ENCODE measurements at regions not wholly inside any gene's neighbourhood (a gene's known extent, or its start where the extent isn't known, plus 50 kb on each side); places are given as distances from the start of the nearest gene placed in this dataset.
"Not testable (repeated sequence)": the region's sequence is repeated elsewhere in the genome, so short reads cannot be mapped to it uniquely, and the experiment has no call there.

GRCh38 chr2:132272713-132273112 lies 111.0 kb upstream of the ANKRD30BL start:
- no peaks in the 10 kb centered on the region for H3K36me3 ChIP-seq (ENCODE audit: control insufficient read depth, insufficient read depth, low read length)
- ATAC-seq, result no peak
- DNase-seq (ENCODE audit: low read depth, low spot score), result no peak
- TF ChIP-seq TCF7L2 (IDR thresholded peaks at IDR 0.05; ENCODE audit: low read depth, low read length), result no peak
- TF ChIP-seq SIN3A (IDR thresholded peaks at IDR 0.05; ENCODE audit: borderline replicate concordance, insufficient read depth, low read depth, low read length), result no peak
- TF ChIP-seq CTCF (IDR thresholded peaks at IDR 0.05), result no peak
- intact Hi-C loops (cut with micrococcal nuclease; ENCODE audit: unreplicated experiment), result loop anchor here (10.0 kb wide), 1 partner anchor 142 kb away; the partner anchor contains the start of gene GPR39
- in situ Hi-C loops (cut with HindIII; ENCODE audit: low pct_unique_long_range_greater_than_20kb, low sequenced_read_pairs), result no loop called here
- H3K9me3 ChIP-seq (ENCODE audit: control insufficient read depth, insufficient read depth, low read depth, low read length), result no peaks in the 10 kb centered on the region
- peaks cover 2% of the 10 kb centered on the region; the same call in 1 of the 2 replicates for H3K27me3 ChIP-seq (ENCODE audit: control insufficient read depth, insufficient read depth, low read length)
- CTCF ChIA-PET, result interaction anchor here (0.6 kb wide), 1 partner anchor 72 kb away, joined by 7 read pairs; no protein-coding TSS in a partner anchor
- H3K4me1 ChIP-seq (ENCODE audit: control insufficient read depth, insufficient read depth, low read length), result no peaks in the 10 kb centered on the region
- no TSS peak for BruUV-seq (replicated peaks)
- no peak overlapping the region for H3K4me3 ChIP-seq (ENCODE audit: low read depth in 2 of 2, low read length in 2 of 2)
- POLR2A ChIA-PET, result no interaction called here
- no peak overlapping the region for H3K27ac ChIP-seq (ENCODE audit: low read length)

- intact Hi-C loops (cut with micrococcal nuclease; ENCODE audit: unreplicated experiment), result loop anchor here (10.0 kb wide), 1 partner anchor 141 kb away; the partner anchor contains the start of gene GPR39
- H3K9me3 ChIP-seq (ENCODE audit: control insufficient read depth, insufficient read depth, low read depth, low read length); CTCF ChIA-PET; H3K27me3 ChIP-seq (ENCODE audit: control insufficient read depth, insufficient read depth, low read length); DNase-seq (ENCODE audit: low read depth, low spot score); POLR2A ChIA-PET; H3K4me1 ChIP-seq (ENCODE audit: control insufficient read depth, insufficient read depth, low read length); ATAC-seq; H3K4me3 ChIP-seq (ENCODE audit: low read depth in 2 of 2, low read length in 2 of 2); in situ Hi-C loops (cut with HindIII; ENCODE audit: low pct_unique_long_range_greater_than_20kb, low sequenced_read_pairs); BruUV-seq (replicated peaks); H3K27ac ChIP-seq (ENCODE audit: low read length); H3K36me3 ChIP-seq (ENCODE audit: control insufficient read depth, insufficient read depth, low read length): not testable (repeated sequence)
These were observed 111.8 kb upstream of the ANKRD30BL start for GRCh38 chr2:132273585-132273984.

GRCh38 chr2:132274000-132274399 lies 112.2 kb upstream of the ANKRD30BL start:
- ATAC-seq (no peak), DNase-seq (ENCODE audit: low read depth, low spot score) (no peak)
- in situ Hi-C loops (cut with HindIII; ENCODE audit: low pct_unique_long_range_greater_than_20kb, low sequenced_read_pairs), result no loop called here
- Histone ChIP-seq H3K9me3 (ENCODE audit: control insufficient read depth, insufficient read depth, low read depth, low read length) (no peaks in the 10 kb centered on the region), H3K27me3 (ENCODE audit: control insufficient read depth, insufficient read depth, low read length) (0 out of 2 replicates have a peak, but pooled peaks cover 2% of the 10 kb centered on the region), H3K4me3 (ENCODE audit: low read depth in 2 of 2, low read length in 2 of 2) (no peak overlapping the region), H3K27ac (ENCODE audit: low read length) (no peak overlapping the region), H3K4me1 (ENCODE audit: control insufficient read depth, insufficient read depth, low read length) (no peaks in the 10 kb centered on the region), H3K36me3 (ENCODE audit: control insufficient read depth, insufficient read depth, low read length) (no peaks in the 10 kb centered on the region)
- BruUV-seq (replicated peaks), result no TSS peak
- no peak for TF ChIP-seq CTCF (IDR thresholded peaks at IDR 0.05)
- TF ChIP-seq REST (IDR thresholded peaks at IDR 0.05; ENCODE audit: insufficient read depth in 1 of 2, low read depth in 2 of 2, low read length in 1 of 2), result no peak
- POLR2A ChIA-PET, result no interaction called here
- intact Hi-C loops (cut with micrococcal nuclease; ENCODE audit: unreplicated experiment), result loop anchor here (10.0 kb wide), 1 partner anchor 141 kb away; the partner anchor contains the start of gene GPR39
- CTCF ChIA-PET, result no interaction called here

Measured in Panc1 (cell line).